GM19455 (cell line): ENCODE measurements at regions not wholly inside any gene's neighbourhood (a gene's known extent, or its start where the extent isn't known, plus 50 kb on each side); places are given as distances from the start of the nearest gene placed in this dataset.

Experiments
- ATAC-seq: cut with Tn5 transposase; IDR thresholded peaks from one replicate; pipeline ENCODE4 v1.9.1; 2021; ENCODE audit not compliant: unreplicated experiment

DNA sequence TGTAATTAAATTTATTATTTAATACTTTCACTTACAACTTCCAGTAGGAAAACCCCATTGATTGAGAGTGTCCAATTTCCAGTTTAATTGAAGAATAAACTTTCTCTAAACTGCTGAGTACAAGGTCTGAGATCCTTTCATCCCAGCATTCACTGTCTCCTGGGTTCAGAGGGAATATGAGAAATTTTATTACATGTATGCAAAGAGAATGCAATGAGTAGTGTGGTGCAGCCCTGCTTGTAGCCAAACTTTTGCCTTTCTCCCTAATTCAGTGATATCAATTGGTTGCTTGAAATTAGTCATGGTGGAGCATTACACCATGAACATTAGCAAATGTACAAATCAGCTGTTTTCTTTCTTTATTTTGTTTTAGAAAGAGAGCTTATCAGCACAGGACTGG is 780.6 kb upstream of the MDGA2 start:
- ATAC-seq = no peak

DNA sequence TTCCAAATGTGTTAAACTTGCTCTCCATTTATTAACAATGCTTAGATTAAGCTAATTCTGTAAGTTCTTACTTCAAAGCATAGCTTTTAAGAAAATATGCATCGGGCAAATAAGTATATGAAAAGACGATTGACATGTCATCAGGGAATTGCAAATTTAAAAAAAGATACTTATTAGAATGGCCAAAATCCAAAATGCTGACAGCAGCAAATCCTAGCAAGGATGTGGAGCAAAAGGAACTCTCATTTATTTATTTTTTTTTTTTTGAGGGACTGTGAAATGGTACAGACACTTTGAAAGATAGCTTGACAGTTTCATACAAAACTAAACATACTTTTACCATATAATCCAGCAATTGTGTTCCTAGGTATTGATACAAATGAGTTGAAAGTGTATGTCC is 779.5 kb upstream of the MDGA2 start:
- ATAC-seq = no peak

DNA sequence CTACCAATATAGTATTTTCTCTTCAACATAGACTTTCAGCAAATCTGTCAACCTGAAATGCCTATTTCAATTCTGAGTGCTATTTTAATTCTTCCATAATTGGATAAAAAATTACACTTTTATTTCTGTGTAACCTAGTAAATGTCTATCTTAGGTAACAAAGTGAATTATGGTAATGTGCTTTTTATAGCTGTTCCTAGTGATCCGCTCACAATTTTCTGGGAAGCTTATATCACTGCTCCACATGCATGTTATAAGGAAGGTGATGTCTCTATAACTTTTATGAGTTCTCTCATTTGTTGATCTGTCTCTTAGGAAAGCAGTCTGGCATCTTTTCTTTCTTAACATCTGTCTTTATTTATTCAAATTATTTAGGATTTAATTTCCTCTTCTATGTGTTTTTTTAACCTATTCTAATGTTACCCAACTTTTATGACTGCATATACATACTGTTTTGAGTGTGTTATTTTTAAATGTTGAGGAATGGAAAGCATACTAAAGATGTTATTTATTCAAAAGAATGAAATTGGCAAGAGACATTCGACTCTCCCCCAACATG is 777.1 kb upstream of the MDGA2 start:
- ATAC-seq = no peak

DNA sequence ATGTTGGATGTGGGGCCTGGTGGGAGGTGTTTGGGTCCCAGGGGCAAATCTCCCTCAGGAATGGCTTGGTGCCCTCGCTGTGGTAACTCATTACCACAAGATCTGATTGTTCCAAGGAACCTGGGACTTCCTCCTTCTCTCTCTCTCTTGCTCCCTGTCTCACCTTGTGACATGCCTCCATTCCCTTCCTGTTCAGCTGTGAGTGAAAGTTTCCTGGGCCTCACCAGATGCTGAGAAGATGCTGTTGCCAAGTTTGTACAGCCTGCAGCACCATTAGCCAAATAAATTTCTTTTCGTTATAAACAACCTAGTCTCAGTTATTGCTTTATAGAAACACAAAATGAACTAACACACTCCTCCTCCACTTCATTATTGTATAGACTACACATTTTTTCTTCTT is 759.8 kb upstream of the MDGA2 start:
- no peak for ATAC-seq

DNA sequence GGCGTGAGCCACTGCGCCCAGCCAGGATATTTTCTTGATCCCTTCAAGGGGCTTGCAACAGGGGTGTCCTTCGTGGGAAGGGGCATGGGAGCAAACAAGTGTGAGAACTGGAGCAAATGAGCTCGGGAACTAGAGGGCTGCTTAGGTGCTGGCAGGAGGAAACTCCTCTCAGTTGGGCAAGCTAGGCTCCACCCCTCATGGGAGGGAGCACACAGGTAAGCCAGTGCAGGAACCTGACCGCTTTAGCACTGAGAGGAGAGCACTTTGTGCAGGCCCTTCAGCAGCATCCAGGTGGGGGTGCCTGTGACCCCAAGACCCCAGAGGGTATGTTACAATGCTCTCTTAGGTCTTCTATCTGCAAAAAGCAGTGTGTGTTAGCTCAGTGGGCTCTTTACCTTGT is 755.4 kb upstream of the MDGA2 start:
- ATAC-seq = no peak

DNA sequence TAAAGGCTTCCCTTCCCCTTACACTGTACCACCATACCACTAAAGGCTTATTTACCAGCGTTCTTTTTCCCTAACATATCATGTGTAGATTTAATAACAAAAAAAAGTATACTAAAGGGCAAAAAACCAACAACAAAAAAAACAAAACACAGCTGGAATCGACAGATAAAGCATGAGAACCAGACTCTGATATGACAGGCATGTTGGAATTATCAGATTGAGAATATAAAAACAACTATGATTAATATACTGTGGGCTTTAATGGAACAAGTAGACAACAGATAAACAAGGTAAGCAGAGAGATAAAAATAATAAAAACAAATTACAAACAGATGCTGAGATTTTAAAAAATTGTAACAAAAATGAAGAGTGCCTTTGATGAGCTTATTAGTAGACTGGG is 754.1 kb upstream of the MDGA2 start:
- no peak for ATAC-seq

DNA sequence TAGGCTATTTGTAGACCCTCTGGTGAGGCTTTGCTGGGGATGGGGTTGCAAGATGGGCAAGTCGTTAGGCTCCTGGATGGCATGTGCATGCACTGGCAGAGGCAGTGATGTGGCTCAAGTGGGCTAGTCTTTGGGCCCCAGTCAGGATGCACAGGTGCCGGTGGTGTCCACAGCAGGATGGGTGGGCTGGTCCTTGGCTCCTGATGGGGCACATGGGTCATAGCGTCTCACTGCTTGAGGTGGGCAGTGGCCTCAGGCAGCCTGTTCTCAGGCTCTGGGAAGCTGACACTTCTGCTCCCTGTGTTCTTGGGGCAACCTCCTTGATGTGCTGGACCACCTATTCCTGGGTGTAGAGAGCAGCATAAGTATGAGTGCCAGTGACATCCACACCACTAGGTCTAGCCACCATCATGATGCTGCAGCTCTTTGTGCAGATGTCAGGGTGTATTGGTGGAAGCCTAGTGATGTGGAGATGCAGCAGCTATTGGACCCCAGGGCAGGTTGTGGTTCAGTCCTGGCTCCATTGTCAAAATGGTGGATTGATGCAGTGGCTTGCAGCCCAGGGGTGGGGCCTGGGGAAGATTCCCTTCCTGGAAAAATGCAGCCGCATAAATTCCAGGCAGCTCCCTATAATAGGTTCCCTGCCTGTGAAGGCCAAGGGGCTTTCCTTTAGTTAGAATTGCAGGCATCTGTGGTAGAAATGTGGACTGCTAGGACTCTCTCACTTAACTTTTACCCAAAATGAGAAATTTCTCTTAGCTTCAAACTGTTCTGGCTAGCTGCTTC is 742.5 kb upstream of the MDGA2 start:
- ATAC-seq = no peak

DNA sequence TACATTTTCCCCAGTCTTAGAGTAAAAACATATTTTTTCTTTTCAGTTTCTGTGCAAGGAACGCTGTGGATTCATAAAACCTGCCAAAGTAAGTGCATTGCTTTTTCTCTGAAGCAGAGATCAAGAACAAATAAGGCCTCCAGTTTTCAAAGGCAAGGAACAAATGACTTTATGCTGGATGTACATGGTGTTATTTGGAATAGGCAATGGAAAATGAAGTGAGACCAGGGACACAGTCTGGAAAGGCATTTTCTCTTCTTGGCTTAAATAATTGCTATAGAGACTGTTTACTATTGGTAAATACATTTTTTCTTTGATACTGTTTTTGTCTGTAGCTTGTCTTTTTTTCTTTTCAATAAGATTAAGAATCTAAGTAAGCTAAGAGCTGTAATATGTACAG is 725.9 kb upstream of the MDGA2 start:
- ATAC-seq = no peak

DNA sequence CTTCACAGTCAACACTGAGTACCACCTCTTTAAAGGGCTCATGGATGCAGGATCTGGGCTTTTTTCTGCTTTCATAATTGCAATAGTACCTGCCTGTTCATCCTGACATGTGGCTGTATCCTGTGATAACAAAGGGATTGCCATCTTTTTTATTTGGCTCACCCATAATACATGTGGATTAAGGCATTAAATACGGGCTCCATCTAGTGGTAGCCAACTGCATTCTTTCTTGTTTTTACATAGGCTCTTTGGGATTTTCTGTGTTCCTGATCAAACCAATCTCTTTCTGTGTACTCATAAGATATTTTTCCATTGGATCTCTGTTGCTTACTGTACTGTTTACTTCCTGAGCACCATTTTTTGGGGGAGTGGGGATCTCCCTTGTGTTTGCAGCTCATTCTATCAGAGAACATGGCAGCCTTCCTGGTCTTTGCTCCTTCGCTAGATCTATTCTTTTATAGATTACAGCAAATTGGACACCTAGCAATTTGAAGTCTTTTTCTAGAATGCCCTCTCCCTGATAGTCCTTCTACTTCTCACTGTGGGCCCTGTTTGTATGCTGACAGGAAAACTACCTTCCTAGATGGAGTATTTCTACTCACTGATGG is 723.4 kb upstream of the MDGA2 start:
- no peak for ATAC-seq

DNA sequence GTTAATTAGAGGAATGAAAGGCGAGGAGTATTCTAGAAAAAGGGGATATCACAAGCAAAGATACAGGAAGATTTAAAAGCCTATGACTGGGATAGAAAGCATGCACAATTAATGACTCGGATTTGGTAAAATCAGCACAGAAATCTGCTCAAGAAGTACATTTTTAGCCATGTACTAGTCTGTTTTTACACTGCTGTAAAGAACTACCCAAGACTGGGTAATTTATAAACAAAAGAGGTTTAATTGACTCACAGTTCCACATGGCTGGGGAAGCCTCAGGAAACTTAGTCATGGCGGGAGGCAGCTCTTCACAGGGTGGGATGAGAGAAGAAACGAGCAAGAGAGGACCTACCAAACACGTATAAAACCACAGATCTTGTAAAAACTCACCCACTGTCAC is 716.3 kb upstream of the MDGA2 start:
- no peak for ATAC-seq

DNA sequence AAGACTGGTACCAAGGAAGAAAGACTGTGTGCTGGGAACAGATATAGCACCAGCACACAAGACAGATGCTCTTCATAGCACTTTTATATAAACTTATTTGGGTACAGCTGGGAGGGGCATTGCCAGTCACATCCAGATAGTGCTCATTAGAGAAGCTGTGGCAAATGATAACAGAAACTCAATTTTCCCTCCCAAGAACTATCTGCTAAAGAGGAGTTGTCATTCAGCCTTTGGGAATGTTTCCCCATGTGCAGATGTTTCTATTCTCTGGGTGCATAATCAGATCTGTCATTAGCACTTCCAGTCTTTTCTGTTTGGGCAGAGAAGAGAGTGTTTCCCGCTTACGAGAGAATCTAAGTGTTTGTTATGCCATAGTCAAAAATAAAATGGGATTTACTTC is 714.9 kb upstream of the MDGA2 start:
- ATAC-seq = no peak

DNA sequence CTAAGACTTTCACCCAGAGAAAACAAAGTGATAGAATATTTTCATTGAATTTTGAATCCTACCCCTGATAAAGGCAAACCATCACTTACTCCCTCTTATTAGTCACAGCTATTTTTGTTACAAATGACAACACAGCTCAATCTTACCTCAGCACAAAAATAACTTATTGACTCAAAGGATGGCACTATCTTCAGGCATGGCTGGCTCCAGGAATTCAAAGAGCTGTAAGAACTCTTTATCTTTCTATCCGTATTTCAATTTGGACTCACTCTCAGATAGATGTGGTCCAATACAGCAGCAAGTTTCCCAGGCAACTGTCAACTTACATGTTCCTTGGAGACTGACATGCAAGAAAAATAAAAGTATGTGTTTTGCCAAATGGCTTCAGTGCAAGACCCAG is 709.4 kb upstream of the MDGA2 start:
- no peak for ATAC-seq

DNA sequence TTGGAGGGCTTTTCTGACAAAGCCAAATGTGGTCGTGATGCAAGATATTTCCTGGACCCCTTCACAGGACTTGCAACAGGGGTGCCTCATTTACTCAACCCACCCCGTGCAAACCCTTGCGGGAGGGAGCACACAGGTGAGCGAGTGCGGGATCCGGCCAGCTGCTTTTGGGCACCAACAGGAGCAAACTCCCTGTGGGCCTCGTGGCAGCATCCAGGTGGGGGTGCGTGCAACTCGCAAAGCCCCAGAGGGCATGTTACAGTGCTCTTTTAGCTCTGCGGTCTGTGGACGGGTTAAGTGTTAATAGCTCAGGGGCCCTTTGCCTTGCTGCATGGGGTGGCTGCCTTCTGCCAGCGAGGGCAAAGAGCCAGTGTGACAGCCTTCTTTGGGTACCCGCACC is 707.6 kb upstream of the MDGA2 start:
- ATAC-seq = no peak

DNA sequence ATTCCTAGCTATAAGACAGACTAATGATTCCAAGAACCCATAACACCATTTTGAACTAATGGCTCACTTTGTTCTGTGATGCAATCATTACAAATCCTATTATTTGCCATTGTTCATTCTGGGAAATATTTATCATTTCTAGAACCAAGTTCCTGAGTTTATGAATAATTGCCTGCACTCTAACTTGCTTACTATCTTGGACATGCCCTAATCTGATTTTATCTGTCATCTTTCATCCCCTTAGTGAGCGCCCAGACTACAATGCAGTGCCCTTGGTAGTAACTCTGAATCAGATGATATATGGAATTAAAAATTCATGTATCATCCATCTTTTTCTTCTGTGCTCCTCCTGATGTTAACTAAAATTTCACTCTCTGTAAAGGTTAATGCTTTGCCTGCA is 703.1 kb upstream of the MDGA2 start:
- ATAC-seq = no peak

DNA sequence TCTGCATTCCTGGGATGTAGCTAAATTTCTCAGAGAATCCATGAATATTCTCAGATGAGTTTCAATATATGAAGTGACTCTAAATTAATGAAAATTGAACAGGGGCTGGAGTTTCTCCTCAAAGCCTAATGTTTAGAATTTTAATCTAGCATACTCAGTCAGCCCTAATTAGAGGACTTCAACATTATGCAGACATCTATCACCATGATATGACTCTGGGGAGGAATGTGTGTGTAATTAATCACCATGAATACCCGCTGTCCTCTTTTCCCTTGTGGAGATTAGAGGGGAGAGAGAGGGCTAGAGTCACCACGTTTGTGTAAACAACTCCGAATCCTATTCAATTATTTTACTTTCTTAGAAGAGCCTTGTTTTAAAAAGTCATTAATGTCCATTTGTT is 698.6 kb upstream of the MDGA2 start:
- no peak for ATAC-seq

DNA sequence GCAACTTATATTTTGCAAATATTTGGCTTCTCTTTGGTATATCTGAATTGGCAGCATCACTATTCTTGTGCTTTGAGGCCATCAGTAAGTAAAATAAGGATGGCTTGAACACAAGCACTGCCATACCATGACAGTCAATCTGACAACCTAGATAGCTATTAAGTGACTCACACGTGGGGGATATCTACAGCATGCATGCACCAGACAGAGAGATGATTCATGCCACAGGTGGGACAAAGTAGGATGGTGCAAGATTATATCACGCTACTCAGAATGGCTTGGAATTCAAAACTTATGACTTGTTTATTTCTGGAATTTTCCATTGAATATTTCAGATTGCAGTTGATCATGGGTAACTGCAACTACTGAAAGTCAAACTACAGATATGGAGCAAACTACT is 675.6 kb upstream of the MDGA2 start:
- no peak for ATAC-seq

DNA sequence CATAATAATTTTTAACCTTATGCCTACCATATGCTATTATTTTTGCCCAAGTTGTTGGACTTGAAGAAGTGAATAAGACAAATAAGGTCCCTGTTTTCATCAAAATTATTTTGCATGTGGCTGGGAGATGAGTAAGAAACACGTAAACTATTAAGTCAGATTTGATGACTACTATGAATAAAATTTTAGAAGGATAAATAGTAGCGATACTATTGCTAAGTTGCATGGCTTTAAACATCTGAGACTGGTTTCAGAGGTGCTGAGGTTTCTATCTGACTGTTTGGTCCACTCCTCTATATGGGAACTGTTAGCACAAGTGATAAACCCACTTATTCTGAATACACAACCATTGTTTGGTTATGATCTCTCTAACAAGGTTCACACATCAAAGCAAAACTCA is 674.3 kb upstream of the MDGA2 start:
- no peak for ATAC-seq

DNA sequence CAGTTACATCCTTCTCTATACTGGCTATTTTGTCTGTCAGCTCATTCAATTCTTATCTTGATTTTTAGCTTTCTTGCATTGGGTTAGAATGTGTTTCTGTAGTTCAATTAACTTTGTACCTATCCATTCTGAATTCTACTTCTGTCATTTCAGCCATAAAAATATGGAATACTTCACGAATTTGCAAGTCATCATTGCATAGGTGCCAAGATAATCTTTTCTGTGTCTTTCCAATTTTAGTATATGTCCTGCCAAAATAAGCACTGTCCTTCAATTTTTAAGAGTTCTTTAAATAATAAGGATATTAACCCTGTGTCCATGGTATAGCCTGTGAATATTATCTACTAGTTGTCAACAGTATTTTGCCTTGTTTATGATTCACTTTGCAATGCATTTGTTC is 665.7 kb upstream of the MDGA2 start:
- ATAC-seq = no peak

DNA sequence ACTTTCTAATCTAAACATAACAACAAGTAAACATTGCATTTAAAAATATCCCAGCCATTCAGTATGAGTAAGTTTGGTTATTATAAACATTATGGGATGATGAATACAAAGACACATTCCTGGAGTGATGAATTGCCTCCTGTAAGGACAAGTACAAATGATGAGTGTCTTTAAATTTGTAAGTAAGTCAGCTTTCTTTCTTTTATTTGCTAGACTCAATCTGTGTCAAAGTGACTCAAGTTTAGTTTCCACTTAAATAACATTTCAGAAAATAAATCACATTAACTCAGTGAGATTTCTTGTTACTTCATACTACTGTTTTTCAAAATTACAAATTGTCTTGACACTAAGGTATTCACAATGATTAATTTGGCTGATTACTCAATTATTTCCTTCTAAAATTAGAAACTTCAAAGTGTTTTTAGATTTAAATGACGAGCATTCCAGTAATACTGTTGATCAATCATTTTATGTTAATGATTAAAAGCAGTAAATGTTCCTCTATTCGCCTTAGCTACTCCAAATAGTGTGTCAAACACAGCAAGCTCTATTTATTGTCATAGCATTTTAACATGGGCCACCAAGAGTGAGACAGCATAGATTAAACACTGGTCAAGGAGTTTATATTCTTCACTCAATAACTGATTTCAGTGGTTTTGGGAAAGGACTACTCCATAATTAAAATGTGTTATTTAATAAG is 658.0 kb upstream of the MDGA2 start:
- ATAC-seq = no peak

DNA sequence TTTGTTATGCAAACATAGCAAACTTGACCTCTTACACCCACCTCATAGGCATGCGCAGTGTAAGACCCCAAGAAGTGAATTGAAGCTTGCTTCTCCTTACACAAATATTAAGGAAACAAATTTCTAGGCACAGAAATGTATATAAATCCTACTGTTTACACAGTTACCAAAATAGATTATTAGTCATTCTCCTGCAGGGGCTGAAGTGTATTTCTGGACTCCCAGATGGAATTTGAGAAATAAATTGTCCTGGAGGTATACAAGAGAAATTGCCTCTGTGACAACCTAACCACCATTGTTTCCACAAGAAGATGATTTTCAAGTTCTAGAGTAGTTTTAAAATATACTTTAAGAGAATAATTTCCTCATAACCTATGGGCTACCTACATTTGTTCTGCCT is 656.0 kb upstream of the MDGA2 start:
- no peak for ATAC-seq

DNA sequence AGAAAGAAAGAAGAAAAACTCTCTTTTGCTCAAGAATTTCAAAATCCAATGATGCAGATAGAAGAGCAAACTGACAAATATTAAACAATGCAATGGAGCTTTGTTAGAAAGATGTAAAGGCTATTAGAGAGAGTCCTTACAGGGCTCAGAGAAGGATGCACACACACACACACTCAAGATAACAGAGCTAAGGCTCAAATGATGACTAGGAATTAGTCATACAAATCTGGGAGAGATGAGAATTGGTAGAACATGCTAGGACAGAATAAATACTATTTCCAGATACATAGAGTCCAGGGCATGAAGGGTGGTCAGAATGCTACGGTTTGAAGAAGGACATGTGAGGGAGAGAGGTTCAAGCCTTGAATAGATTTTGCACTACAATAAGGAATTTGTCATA is 650.1 kb upstream of the MDGA2 start:
- no peak for ATAC-seq

DNA sequence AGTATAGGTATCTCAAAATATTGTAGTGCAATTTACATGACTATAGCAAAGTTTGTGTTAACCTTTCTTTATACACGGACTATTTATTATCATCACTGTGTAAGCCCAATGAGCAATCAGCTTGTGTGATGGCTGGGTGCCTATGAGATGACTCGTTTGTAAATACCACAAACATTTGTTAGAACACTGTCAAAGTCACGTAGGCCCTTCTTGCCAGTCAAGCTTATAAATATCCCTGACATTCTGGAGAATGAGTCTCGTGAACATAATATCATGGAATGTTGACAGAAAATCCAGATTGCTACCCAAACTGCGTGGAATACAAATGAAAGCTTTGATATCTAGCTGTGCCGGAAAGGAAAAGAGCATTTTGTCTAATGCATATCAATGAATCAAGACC is 648.3 kb upstream of the MDGA2 start:
- no peak for ATAC-seq
